GM21423 (cell line): ENCODE measurements at regions not wholly inside any gene's neighbourhood (a gene's known extent, or its start where the extent isn't known, plus 50 kb on each side); places are given as distances from the start of the nearest gene placed in this dataset.

Experiments
- ATAC-seq: cut with Tn5 transposase; IDR thresholded peaks from one replicate; pipeline ENCODE4 v1.9.1; 2021; ENCODE audit warnings: mild to moderate bottlenecking, moderate library complexity; ENCODE audit not compliant: unreplicated experiment

- no peak for ATAC-seq
These were observed 503.7 kb upstream of the JARID2 start for GRCh38 chr6:14742171-14742570.

DNA sequence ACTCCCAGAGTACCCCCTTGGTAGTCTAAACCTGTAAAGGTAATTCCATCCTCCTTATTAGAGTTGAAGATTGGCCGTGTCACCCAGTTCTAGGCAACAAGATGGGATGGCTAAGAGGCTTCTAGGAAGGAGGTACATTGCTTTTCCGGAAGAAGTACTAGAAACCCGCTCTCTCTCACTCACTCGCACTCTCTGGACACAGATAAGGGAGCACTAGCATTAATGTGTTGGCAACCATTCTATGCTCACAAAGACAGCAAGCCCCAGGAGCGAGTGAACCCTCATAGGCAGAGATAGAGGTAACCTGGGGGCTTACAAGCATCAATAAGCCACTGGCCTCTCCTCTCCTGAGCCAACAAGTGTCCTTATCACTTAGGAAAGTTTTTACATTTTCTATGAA, 503.2 kb upstream of the JARID2 start:
- no peak for ATAC-seq

GRCh38 chr6:14743144-14743473, 502.8 kb upstream of the JARID2 start:
- no peak for ATAC-seq

DNA sequence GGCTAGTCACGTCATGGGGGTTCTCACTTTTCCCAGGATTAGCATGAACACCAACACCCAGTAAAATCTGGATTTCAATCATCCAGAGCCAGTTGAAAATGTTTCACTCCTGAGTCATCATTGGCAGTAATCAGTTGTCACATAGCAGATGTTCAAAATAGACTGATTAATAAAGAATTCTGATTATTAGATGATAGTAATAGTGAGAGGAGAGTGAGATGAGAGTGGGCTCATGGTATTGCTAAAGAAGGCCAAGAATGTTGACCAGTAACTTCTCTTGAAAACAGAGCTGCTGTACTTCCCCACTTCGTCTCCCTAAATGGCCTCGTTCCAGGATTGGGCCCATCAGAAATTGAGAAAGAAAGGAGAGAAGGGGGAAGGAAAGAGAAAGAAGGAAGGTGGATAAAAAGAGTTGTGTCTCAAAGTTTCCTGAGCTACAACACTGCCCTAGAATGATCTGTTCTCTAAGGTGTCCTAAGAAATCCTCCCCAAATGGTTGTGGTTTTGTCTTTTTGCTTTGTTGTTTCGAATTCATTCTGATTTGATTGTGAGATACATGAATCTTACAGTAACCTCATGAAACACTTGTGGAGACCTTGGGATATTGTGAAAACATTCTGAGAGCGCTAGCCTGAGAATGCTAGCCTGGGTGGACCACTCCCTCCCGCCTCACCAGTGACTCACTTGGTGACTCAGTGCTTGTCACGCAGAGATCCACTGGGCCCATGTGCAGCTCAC, 502.2 kb upstream of the JARID2 start:
- no peak for ATAC-seq

DNA sequence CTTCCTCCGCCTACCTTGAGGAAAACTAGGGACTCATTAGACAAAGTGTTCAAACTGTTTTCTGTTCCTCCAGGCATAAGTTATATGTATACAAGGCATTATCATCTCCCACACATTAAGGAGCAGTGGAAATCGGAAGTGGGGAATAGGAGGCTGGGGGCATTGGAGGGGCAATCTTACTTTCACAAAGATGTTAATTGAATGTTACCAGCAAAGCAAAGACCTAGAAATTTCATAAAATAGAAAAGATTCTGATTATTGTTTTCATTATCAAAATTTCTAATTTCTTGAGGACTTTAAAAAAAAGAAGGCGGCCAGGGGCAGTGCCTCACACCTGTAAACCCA, 501.7 kb upstream of the JARID2 start:
- no peak for ATAC-seq

GRCh38 chr6:14746139-14746837, 499.6 kb upstream of the JARID2 start:
- no peak for ATAC-seq

DNA sequence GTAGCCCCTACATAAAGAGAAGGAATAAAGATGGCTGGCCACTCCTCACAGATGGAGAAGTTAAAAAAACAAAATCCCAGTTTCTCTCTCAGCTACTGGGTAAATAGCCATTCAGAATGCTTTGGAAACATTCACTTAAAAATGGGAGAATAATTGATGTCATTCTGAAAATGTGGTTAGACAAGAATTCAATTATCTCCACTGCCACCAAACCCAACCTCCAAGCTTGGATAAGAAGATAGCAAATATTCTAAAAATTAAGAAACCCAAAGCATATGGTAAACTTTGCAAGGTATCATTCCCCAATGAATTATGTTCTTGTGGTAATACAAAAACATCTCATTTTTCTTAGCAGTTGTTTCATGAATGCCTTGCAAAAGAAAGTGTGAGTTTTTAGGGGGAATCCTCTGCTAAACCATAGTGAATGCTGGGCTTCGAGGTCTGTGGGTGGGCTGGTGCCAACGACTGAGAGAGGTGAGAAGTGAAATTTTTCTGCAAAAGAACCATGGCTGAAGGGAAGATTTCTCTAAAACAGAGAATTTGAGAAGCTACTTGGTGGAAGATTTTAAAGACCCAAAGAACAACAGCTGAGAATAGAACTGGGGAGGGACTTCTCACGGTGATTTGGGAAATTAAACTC, 497.9 kb upstream of the JARID2 start:
- ATAC-seq, result no peak

GRCh38 chr6:14748679-14749078, 497.2 kb upstream of the JARID2 start:
- no peak for ATAC-seq

- no peak for ATAC-seq
These were observed 495.7 kb upstream of the JARID2 start for GRCh38 chr6:14750059-14750661.

GRCh38 chr6:14751645-14752175, 494.2 kb upstream of the JARID2 start:
- no peak for ATAC-seq

GRCh38 chr6:14754751-14755513, 490.9 kb upstream of the JARID2 start:
- ATAC-seq, result no peak

- ATAC-seq, result no peak
These were observed 489.5 kb upstream of the JARID2 start for GRCh38 chr6:14756340-14756739.

GRCh38 chr6:14757014-14757413, 488.9 kb upstream of the JARID2 start:
- no peak for ATAC-seq

GRCh38 chr6:14757418-14757817, 488.5 kb upstream of the JARID2 start:
- ATAC-seq, result no peak

- no peak for ATAC-seq
These were observed 487.3 kb upstream of the JARID2 start for GRCh38 chr6:14758421-14759081.

GRCh38 chr6:14759976-14760672, 485.7 kb upstream of the JARID2 start:
- no peak for ATAC-seq

DNA sequence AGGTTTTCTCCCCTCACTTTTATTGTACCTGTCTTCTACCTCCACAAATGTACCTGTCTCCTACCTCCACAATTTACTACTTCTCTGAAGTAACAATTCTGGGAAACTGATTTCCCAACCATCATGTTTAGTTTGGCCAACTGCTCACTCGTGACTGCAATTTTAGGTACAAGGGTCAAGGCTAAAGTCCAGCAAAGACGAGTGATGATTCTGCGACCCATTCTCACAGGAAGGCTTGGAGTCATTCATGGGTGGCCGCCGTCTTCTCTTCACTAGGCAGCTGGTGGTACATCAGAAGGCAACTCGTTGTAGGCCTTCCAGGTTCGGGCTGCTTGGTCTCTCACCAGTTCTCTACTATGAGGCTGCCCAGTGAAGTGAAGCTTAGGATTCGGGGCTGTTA, 483.8 kb upstream of the JARID2 start:
- ATAC-seq, result no peak

DNA sequence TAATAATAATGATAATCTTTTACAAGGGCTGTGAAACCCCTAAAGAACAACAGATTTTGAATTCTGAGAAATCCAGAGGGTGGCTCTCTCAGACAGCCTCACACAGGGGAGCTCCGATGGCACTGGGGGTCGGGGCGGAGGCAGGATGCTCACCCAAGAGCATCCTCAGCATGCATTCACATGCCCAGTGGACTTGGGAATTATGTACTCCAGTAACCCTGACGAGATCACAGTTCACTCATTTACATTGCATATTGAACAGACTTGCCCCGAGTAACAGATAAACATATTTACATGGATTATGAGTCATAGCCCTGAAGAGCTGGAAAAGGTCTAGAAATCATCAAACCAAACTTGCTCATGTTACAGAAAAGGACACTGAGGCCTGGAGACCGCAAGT, 482.7 kb upstream of the JARID2 start:
- ATAC-seq, result no peak

GRCh38 chr6:14763616-14764015, 482.3 kb upstream of the JARID2 start:
- no peak for ATAC-seq

DNA sequence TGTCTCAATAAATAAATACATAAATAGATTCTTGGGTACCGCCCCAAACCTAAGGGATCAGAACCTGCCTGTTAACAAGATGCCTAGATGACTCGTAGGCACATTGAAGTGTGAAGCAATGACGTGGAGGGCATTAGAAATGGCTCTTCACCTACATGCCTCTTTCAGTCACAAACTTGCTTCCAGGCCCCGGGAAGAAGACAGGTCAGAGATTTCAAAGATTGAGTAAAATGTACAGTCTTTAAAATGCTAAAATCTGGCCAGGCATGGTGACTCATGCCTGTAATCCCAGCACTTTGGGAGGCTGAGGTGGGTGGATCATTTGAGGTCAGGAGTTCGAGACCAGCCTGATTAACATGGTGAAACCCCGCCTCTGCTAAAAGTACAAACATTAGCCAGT, 480.8 kb upstream of the JARID2 start:
- no peak for ATAC-seq
